Neural progenitor cell (in vitro differentiated cells): ENCODE measurements at regions not wholly inside any gene's neighbourhood (a gene's known extent, or its start where the extent isn't known, plus 50 kb on each side); places are given as distances from the start of the nearest gene placed in this dataset.

Experiments used
- DNase-seq: peaks from one replicate; pipeline ENCODE4 v3.0.0-alpha.2; 2016; ENCODE audit warnings: low spot score
- H2AFZ ChIP-seq: fragments of 200-600 bp; sonication (generic); replicated peaks from 2 replicates; pipeline ENCODE4 v1.6.1; 2016; ENCODE audit warnings: antibody characterized with exemption
- H3F3A ChIP-seq: fragments of 200-600 bp; sonication (generic); 2 replicates; pipeline ENCODE4 v1.6.1; 2016; ENCODE audit warnings: antibody characterized with exemption, low read depth
- H3K27ac ChIP-seq: fragments of 200-600 bp; sonication (generic); 2 replicates; pipeline ENCODE4 v1.5.1; 2016; ENCODE audit warnings: mild to moderate bottlenecking
- H3K27me3 ChIP-seq: fragments of 200-600 bp; sonication (generic); 2 replicates; pipeline ENCODE4 v1.6.1; 2016; ENCODE audit warnings: mild to moderate bottlenecking, moderate library complexity
- H3K36me3 ChIP-seq: fragments of 200-600 bp; sonication (generic); 2 replicates; pipeline ENCODE4 v1.5.1; 2016
- H3K4me1 ChIP-seq: fragments of 200-600 bp; sonication (generic); 2 replicates; pipeline ENCODE4 v1.6.1; 2016; ENCODE audit warnings: mixed run types
- H3K4me2 ChIP-seq: fragments of 200-600 bp; sonication (generic); 2 replicates; pipeline ENCODE4 v1.6.1; 2016
- H3K4me3 ChIP-seq: fragments of 200-600 bp; sonication (generic); 2 replicates; pipeline ENCODE4 v1.5.1; 2016
- H3K79me2 ChIP-seq: fragments of 200-600 bp; sonication (generic); 2 replicates; pipeline ENCODE4 v1.6.1; 2016; ENCODE audit warnings: low read depth
- H3K9ac ChIP-seq: fragments of 200-600 bp; sonication (generic); 2 replicates; pipeline ENCODE4 v1.6.1; 2016
- H3K9me3 ChIP-seq: fragments of 200-600 bp; sonication (generic); 2 replicates; pipeline ENCODE4 v1.5.1; 2016; ENCODE audit warnings: low read depth
- H4K20me1 ChIP-seq: fragments of 200-600 bp; sonication (generic); 2 replicates; pipeline ENCODE4 v1.6.1; 2016; ENCODE audit warnings: low read depth
- H3K27ac Mint-ChIP-seq: 3 replicates; pipeline ENCODE4 v1.8.0; 2021; ENCODE audit warnings: mixed read lengths
- H3K27me3 Mint-ChIP-seq: 2 replicates; pipeline ENCODE4 v1.8.0; 2022; ENCODE audit warnings: low read depth, mild to moderate bottlenecking, inconsistent platforms, moderate library complexity, mixed read lengths; ENCODE audit not compliant: insufficient read depth
- H3K36me3 Mint-ChIP-seq: 3 replicates; pipeline ENCODE4 v1.8.0; 2021; ENCODE audit warnings: mixed read lengths
- H3K4me1 Mint-ChIP-seq: 3 replicates; pipeline ENCODE4 v1.8.0; 2021; ENCODE audit warnings: mixed read lengths
- H3K4me3 Mint-ChIP-seq: 3 replicates; pipeline ENCODE4 v1.8.0; 2021; ENCODE audit warnings: mild to moderate bottlenecking, moderate library complexity, mixed read lengths
- H3K9me3 Mint-ChIP-seq: 3 replicates; pipeline ENCODE4 v1.8.0; 2020; ENCODE audit warnings: mixed read lengths
- CTCF ChIP-seq: fragments of 200-600 bp; sonication (generic); IDR thresholded peaks from 2 replicates; pipeline ENCODE4 v1.5.1; 2017; ENCODE audit warnings: antibody characterized with exemption, mild to moderate bottlenecking
- EZH2 ChIP-seq: fragments of 200-600 bp; sonication (generic); IDR thresholded peaks from 2 replicates; pipeline ENCODE4 v1.6.1; 2017; ENCODE audit warnings: antibody characterized with exemption, mild to moderate bottlenecking, moderate library complexity
- EZH2phosphoT487 ChIP-seq: fragments of 200-600 bp; sonication (generic); IDR thresholded peaks from 2 replicates; pipeline ENCODE4 v1.6.1; 2017; ENCODE audit warnings: antibody characterized with exemption

- H3K9me3 ChIP-seq = no peaks in the 10 kb centered on the region
- H2AFZ ChIP-seq = peak overlapping the region; percentile 56
- peaks cover 63% of the 10 kb centered on the region for H3F3A ChIP-seq
- no peaks in the 10 kb centered on the region for H3K36me3 ChIP-seq
- Mint-ChIP-seq H3K27ac (peak overlapping the region; percentile 82), H3K4me1 (peaks cover 66% of the 10 kb centered on the region), H3K9me3 (peaks cover 9% of the 10 kb centered on the region), H3K27me3 (peaks cover 7% of the 10 kb centered on the region), H3K36me3 (peaks cover 2% of the 10 kb centered on the region), H3K4me3 (no peak overlapping the region)
- TF ChIP-seq EZH2phosphoT487 = no peak
- no peak for TF ChIP-seq EZH2
- TF ChIP-seq CTCF = no peak
- no peak overlapping the region for H3K4me3 ChIP-seq
- peak overlapping the region; percentile 41 for H3K4me2 ChIP-seq
- peaks cover 65% of the 10 kb centered on the region for H3K4me1 ChIP-seq
- no peak for DNase-seq
- H3K79me2 ChIP-seq = no peaks in the 10 kb centered on the region
- no peaks in the 10 kb centered on the region for H3K27me3 ChIP-seq
- no peak overlapping the region for H3K9ac ChIP-seq
- H3K27ac ChIP-seq = peak overlapping the region; percentile 73
- H4K20me1 ChIP-seq = no peaks in the 10 kb centered on the region
Measured at GRCh38 chr21:17441370-17441769, 71.5 kb upstream of the CXADR start.

- Histone ChIP-seq H3K4me1 (peaks cover 60% of the 10 kb centered on the region), H3F3A (peaks cover 55% of the 10 kb centered on the region), H2AFZ (peak overlapping the region; percentile 7), H3K4me2 (peak overlapping the region; percentile 41), H3K79me2 (no peaks in the 10 kb centered on the region), H3K27me3 (no peaks in the 10 kb centered on the region), H3K4me3 (no peak overlapping the region), H3K27ac (peak overlapping the region; percentile 73), H4K20me1 (no peaks in the 10 kb centered on the region), H3K9me3 (no peaks in the 10 kb centered on the region), H3K36me3 (no peaks in the 10 kb centered on the region), H3K9ac (no peak overlapping the region)
- H3K4me3 Mint-ChIP-seq = no peak overlapping the region
- peaks cover 9% of the 10 kb centered on the region for H3K9me3 Mint-ChIP-seq
- DNase-seq = peak; percentile 21
- peak overlapping the region; percentile 57 for H3K27ac Mint-ChIP-seq
- no peak for TF ChIP-seq EZH2phosphoT487
- TF ChIP-seq CTCF = no peak
- TF ChIP-seq EZH2 = no peak
- peaks cover 64% of the 10 kb centered on the region for H3K4me1 Mint-ChIP-seq
- H3K36me3 Mint-ChIP-seq = peaks cover 2% of the 10 kb centered on the region
- peaks cover 7% of the 10 kb centered on the region for H3K27me3 Mint-ChIP-seq
Measured at GRCh38 chr21:17442165-17442564, 70.7 kb upstream of the CXADR start.

- Histone ChIP-seq H3K4me3 (no peak overlapping the region), H3K79me2 (no peaks in the 10 kb centered on the region), H4K20me1 (no peaks in the 10 kb centered on the region), H3K27me3 (no peaks in the 10 kb centered on the region), H3K9me3 (no peaks in the 10 kb centered on the region), H3K4me1 (peaks cover 38% of the 10 kb centered on the region), H3F3A (peaks cover 28% of the 10 kb centered on the region), H3K36me3 (no peaks in the 10 kb centered on the region), H3K4me2 (no peak overlapping the region), H3K9ac (no peak overlapping the region), H2AFZ (no peak overlapping the region), H3K27ac (no peak overlapping the region)
- TF ChIP-seq CTCF = no peak
- TF ChIP-seq EZH2phosphoT487 = no peak
- no peak for TF ChIP-seq EZH2
- Mint-ChIP-seq H3K9me3 (peaks cover 7% of the 10 kb centered on the region), H3K27ac (peak overlapping the region; percentile 87), H3K4me1 (peaks cover 42% of the 10 kb centered on the region), H3K4me3 (peak overlapping the region; percentile 6), H3K36me3 (peaks cover 2% of the 10 kb centered on the region), H3K27me3 (peaks cover 7% of the 10 kb centered on the region)
- DNase-seq = no peak
Measured at GRCh38 chr21:17444828-17445227, 68.0 kb upstream of the CXADR start.
